SU-DHL-6 (cell line): ENCODE measurements at regions not wholly inside any gene's neighbourhood (a gene's known extent, or its start where the extent isn't known, plus 50 kb on each side); places are given as distances from the start of the nearest gene placed in this dataset.

Source experiments
- H2AFZ ChIP-seq: fragments of 200-600 bp; sonication (generic); 2 replicates; pipeline ENCODE4 v1.6.1; 2014; ENCODE audit warnings: low read depth, mild to moderate bottlenecking, moderate library complexity, mixed read lengths, antibody characterized with exemption, low read length; ENCODE audit not compliant: severe bottlenecking
- H3F3A ChIP-seq: fragments of 200-600 bp; shearing (Covaris generic); 2 replicates; pipeline ENCODE4 v1.6.0; 2016; ENCODE audit warnings: antibody characterized with exemption, mild to moderate bottlenecking; ENCODE audit not compliant: insufficient read depth
- H3K27ac ChIP-seq: fragments of 200-600 bp; sonication (generic); 2 replicates; pipeline ENCODE4 v1.5.1; 2016; ENCODE audit warnings: low read depth, mild to moderate bottlenecking, low read length, moderate library complexity, mixed read lengths
- H3K27me3 ChIP-seq: fragments of 200-600 bp; sonication (generic), shearing (Covaris generic); 2 replicates; pipeline ENCODE4 v1.6.0; 2014; ENCODE audit warnings: mild to moderate bottlenecking, low read length
- H3K36me3 ChIP-seq: fragments of 200-600 bp; sonication (generic); 2 replicates; pipeline ENCODE4 v1.6.1; 2014; ENCODE audit warnings: mild to moderate bottlenecking, low read length, mixed read lengths
- H3K4me2 ChIP-seq: fragments of 300-600, 200-600 bp; shearing (Covaris generic), sonication (generic); 2 replicates; pipeline ENCODE4 v1.6.0; 2014; ENCODE audit warnings: low read length, low read depth, mild to moderate bottlenecking; ENCODE audit not compliant: poor library complexity, severe bottlenecking
- H3K4me3 ChIP-seq: fragments of 200-600 bp; sonication (generic); 2 replicates; pipeline ENCODE4 v1.5.1; 2014; ENCODE audit warnings: antibody characterized with exemption, low read length, mild to moderate bottlenecking, mixed read lengths; ENCODE audit not compliant: insufficient read depth, poor library complexity, severe bottlenecking
- H3K79me2 ChIP-seq: fragments of 200-600 bp; sonication (generic); 2 replicates; pipeline ENCODE4 v1.6.1; 2014; ENCODE audit warnings: mild to moderate bottlenecking, low read length, moderate library complexity; ENCODE audit not compliant: insufficient read depth
- H3K9ac ChIP-seq: fragments of 200-600 bp; sonication (generic); 2 replicates; pipeline ENCODE4 v1.7.0; 2014; ENCODE audit warnings: mild to moderate bottlenecking, low read length
- H3K9me2 ChIP-seq: fragments of 200-600 bp; sonication (generic); replicated peaks from 2 replicates; pipeline ENCODE4 v1.6.1; 2014; ENCODE audit warnings: low read length; ENCODE audit not compliant: insufficient read depth
- H3K9me3 ChIP-seq: fragments of 200-600 bp; sonication (generic); 2 replicates; pipeline ENCODE4 v1.6.1; 2014; ENCODE audit warnings: low read length, mixed read lengths; ENCODE audit not compliant: insufficient read depth
- H4K20me1 ChIP-seq: fragments of 200-600 bp; sonication (generic); 2 replicates; pipeline ENCODE4 v1.6.1; 2014; ENCODE audit warnings: low read depth, mild to moderate bottlenecking, antibody characterized with exemption, low read length, moderate library complexity, mixed read lengths
- CTCF ChIP-seq: fragments of 200-600 bp; sonication (generic); IDR thresholded peaks from one replicate; pipeline ENCODE4 v1.5.1; 2017; ENCODE audit warnings: antibody characterized with exemption, mild to moderate bottlenecking, low read length, moderate library complexity; ENCODE audit not compliant: insufficient read depth, poor library complexity, severe bottlenecking
- EZH2phosphoT487 ChIP-seq: fragments of 200-600 bp; sonication (generic), shearing (Covaris generic); conservative IDR thresholded peaks from 2 replicates; pipeline ENCODE4 v1.6.1; 2018; ENCODE audit warnings: mild to moderate bottlenecking, antibody characterized with exemption, low read length, moderate library complexity, mixed read lengths

- Histone ChIP-seq H2AFZ (no peak overlapping the region), H3K9ac (no peak overlapping the region), H3K4me2 (no peak overlapping the region), H3F3A (no peaks in the 10 kb centered on the region), H3K9me3 (no peaks in the 10 kb centered on the region), H3K4me3 (no peak overlapping the region), H4K20me1 (no peaks in the 10 kb centered on the region), H3K27me3 (no peaks in the 10 kb centered on the region), H3K36me3 (no peaks in the 10 kb centered on the region), H3K27ac (no peak overlapping the region), H3K79me2 (no peaks in the 10 kb centered on the region), H3K9me2 (no peaks in the 10 kb centered on the region)
- TF ChIP-seq CTCF (no peak), EZH2phosphoT487 (no peak)
These were observed 2284.5 kb downstream of the LRRC4C start for GRCh38 chr11:39174965-39175364.

- Histone ChIP-seq H3K36me3 (no peaks in the 10 kb centered on the region), H3K9ac (no peak overlapping the region), H3K4me3 (no peak overlapping the region), H3K27ac (no peak overlapping the region), H3K9me3 (no peaks in the 10 kb centered on the region), H3K27me3 (no peaks in the 10 kb centered on the region), H3K9me2 (no peaks in the 10 kb centered on the region), H4K20me1 (no peaks in the 10 kb centered on the region), H3F3A (no peaks in the 10 kb centered on the region), H2AFZ (no peak overlapping the region), H3K4me2 (no peak overlapping the region), H3K79me2 (no peaks in the 10 kb centered on the region)
- TF ChIP-seq EZH2phosphoT487: no peak
- TF ChIP-seq CTCF: no peak
These were observed 2285.3 kb downstream of the LRRC4C start for GRCh38 chr11:39174196-39174595.

GRCh38 chr11:39165021-39165420 is 2294.4 kb downstream of the LRRC4C start:
- no peaks in the 10 kb centered on the region for H3K9me2 ChIP-seq
- H3K9me3 ChIP-seq: no peaks in the 10 kb centered on the region
- no peak overlapping the region for H3K9ac ChIP-seq
- no peak overlapping the region for H2AFZ ChIP-seq
- no peak overlapping the region for H3K4me2 ChIP-seq
- TF ChIP-seq CTCF (no peak), EZH2phosphoT487 (no peak)
- no peaks in the 10 kb centered on the region for H3K79me2 ChIP-seq
- no peak overlapping the region for H3K27ac ChIP-seq
- H3K27me3 ChIP-seq: no peaks in the 10 kb centered on the region
- H3F3A ChIP-seq: no peaks in the 10 kb centered on the region
- H3K4me3 ChIP-seq: no peak overlapping the region
- H4K20me1 ChIP-seq: no peaks in the 10 kb centered on the region
- H3K36me3 ChIP-seq: no peaks in the 10 kb centered on the region

GRCh38 chr11:39149214-39149613 is 2310.2 kb downstream of the LRRC4C start:
- H3K79me2 ChIP-seq: no peaks in the 10 kb centered on the region
- no peak overlapping the region for H3K4me3 ChIP-seq
- H3K27ac ChIP-seq: no peak overlapping the region
- no peak overlapping the region for H2AFZ ChIP-seq
- no peaks in the 10 kb centered on the region for H3K9me2 ChIP-seq
- H4K20me1 ChIP-seq: no peaks in the 10 kb centered on the region
- no peaks in the 10 kb centered on the region for H3F3A ChIP-seq
- H3K9me3 ChIP-seq: no peaks in the 10 kb centered on the region
- H3K9ac ChIP-seq: no peak overlapping the region
- TF ChIP-seq EZH2phosphoT487 (no peak), CTCF (no peak)
- no peaks in the 10 kb centered on the region for H3K36me3 ChIP-seq
- H3K27me3 ChIP-seq: no peaks in the 10 kb centered on the region
- H3K4me2 ChIP-seq: no peak overlapping the region
